Umbilical cord (tissue), 1 donor: ENCODE measurements at regions not wholly inside any gene's neighbourhood (a gene's known extent, or its start where the extent isn't known, plus 50 kb on each side); places are given as distances from the start of the nearest gene placed in this dataset.

ENCODE experiments used
- DNase-seq: peaks from one replicate; pipeline ENCODE4 v3.0.0-alpha.2; 2015; ENCODE audit warnings: low spot score

DNA sequence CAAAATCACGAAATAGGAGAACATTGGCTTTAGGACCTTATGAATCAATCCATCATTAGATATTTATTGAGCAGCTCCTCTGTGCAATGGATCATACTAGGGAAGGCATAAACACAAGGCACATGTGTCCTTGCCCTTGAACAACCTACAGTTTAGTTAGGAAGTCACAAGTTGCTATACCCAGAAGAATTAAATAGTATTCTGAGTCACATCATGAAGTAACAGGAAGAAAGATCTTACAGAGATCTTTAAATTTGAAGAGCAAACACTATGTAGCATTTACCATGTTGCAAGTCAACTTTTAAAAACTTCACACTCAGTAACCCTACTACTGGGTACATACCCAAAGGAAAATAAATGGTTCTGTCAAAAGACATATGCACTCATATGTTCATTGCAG, 355.2 kb upstream of the SLC14A2 start:
- no peak for DNase-seq

DNA sequence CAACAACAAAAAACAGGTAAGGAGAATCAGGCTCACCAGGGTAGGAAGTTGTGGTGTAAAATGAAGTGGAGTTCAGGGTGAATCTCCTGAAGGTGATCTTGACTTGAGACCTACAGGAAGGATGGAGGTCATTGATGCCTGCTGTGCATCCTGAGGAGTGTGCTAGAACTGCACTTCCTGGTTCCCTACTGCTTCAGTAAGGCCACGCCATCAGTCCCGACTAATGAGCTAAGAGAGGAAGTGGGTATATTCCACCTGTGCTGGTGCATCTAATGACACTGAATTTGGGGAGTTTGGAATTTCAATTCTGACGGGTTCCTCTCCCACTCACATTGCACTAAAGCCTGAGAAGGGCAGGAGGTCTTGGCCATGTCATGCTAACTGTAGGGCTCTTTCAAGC, 349.3 kb upstream of the SLC14A2 start:
- no peak for DNase-seq

DNA sequence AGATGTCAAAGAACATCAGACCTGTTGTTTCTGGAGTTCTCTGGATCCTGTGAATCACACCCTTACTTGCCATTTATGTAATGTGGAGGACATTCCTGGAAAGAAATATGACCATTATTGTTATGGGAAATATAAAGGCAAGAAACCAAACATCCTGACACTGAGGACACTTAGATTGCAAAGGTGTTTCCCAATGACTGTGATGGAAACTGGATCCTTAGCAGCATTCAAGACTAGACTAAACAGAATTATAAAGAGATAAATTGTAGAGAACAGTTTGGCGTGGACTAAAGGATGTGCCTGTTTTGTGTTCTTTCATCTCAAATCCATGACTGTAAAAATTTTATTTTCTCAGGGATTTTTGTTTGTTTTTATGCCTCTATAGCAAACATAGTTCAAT, 347.7 kb upstream of the SLC14A2 start:
- peak; percentile 71 for DNase-seq

DNA sequence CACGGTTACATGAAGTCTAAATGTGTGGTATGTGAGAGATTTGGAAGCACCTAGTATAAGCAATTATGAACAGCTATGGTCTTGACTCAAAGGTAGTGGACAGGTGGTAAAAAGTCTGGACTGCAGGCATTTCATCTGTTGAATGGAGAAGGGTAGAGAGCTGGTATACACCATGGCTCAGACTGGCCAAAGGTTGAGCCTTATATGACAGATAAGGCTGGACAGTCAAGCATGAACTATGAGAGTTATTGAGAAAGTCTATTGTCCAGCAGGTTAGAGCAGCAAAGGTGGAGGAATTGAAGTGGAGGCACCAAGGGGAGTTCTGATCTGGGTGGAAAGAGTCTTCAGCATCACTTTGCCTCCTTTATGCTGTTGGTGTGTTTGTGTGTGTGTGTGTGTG, 346.7 kb upstream of the SLC14A2 start:
- no peak for DNase-seq

DNA sequence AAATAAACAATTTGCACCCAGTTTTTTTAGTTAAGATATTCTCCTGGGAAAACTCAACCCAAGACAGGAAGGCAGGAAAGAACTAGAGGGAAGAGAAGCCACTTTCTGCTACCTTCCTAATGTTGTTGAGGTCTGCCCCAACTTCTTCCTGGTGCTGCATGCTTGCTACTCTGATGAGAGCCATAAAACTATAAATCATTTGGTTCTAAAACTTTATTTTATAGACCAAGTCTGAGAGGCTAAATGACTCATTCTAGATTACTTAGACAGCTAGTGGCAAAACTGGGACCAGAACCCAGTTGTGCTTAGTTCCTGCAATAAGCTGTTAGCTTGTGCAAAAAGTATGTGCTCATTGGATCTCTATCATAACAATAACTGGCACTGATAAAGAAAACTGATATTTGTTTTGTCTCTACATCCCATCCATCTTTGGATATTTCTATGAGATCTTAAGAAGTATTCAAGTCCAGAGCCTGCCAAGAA, 344.9 kb upstream of the SLC14A2 start:
- DNase-seq: no peak

DNA sequence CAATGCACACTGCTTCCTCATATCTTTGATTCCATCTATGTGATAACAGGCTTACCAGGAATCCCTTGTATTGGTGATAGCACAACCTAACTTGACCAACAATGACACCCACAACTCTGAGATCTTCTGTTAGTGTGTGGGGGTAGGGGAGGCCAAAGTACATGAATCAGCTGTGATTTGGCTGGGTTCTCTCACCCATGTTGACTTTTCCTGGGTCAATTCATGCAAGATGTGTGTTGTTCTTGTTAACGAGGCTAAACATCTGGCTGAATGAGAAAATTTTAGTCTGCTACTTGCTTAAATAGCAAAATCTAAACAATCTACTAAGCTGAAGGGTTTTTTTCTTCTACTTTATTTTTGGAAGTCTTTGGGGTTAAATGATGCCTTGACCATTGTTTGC, 341.2 kb upstream of the SLC14A2 start:
- no peak for DNase-seq

DNA sequence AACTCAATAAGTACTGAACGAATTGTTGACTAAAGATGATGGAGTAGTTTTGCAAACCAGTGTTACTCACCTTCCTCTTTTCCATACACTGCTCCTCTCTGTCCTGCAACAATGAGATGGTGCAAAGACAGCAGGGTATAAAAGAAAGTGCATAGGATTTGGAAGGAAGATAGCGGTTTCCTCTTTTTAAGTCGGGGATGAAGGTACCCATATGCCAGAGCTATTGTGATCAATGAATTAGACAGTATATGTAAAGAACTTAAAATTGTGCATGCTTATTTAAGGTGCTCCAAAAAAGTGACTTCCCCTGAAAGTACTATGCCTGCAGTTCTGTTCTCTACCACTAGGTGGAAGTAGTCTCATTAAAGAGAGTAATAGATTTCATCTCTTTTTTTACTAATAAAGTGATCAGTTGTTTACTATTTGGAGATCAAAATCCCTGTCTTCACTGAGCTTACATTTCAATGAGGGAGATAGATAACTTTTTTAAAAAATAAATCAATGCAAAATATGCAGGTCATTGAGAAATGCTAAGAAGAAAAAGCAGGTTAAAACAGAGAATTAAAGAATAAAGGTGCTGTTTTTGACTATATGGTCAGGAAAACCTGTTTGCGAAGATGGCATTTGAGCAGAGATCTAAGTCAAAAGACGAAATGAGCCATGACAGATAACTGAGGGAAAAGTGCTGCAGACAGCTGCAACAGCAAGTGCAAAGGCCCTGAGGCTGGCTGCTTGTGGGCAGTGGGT, 339.7 kb upstream of the SLC14A2 start:
- no peak for DNase-seq

DNA sequence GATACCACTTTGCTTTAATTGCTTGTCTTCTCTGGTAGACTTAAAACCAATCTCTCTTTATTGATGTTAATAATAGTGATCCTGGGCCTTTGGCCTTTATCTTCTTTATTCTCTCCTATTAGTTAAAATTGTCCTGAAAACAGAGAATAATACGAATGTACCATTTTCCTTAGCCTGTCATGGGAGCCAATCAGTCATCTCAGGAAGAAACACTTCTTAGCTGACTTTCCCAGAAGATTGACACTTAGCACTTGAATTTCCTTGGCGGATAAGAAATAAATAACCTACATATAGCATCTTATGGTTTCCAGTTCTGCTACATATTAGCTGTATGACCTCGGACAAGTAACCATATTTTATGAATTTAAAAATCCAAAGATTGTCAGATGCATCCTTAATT, 338.4 kb upstream of the SLC14A2 start:
- no peak for DNase-seq

DNA sequence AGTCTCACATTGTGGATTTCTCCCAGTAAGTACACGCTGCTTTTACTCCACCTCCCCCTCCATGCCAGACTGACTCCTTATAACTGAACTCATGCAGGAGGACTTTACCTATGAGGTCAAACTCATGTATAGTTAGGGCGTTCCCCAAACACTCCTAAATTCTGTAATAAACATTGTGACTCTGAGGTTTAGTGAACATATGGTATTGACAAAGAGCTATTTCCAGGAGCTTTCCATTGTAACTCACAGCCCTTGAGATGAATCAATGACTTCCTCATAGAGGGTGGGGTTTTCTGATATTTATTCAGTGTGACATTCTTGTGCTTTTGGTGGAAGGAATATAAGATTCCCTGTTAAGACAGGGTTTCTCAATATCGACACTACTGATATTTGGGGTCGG, 337.4 kb upstream of the SLC14A2 start:
- DNase-seq: no peak

DNA sequence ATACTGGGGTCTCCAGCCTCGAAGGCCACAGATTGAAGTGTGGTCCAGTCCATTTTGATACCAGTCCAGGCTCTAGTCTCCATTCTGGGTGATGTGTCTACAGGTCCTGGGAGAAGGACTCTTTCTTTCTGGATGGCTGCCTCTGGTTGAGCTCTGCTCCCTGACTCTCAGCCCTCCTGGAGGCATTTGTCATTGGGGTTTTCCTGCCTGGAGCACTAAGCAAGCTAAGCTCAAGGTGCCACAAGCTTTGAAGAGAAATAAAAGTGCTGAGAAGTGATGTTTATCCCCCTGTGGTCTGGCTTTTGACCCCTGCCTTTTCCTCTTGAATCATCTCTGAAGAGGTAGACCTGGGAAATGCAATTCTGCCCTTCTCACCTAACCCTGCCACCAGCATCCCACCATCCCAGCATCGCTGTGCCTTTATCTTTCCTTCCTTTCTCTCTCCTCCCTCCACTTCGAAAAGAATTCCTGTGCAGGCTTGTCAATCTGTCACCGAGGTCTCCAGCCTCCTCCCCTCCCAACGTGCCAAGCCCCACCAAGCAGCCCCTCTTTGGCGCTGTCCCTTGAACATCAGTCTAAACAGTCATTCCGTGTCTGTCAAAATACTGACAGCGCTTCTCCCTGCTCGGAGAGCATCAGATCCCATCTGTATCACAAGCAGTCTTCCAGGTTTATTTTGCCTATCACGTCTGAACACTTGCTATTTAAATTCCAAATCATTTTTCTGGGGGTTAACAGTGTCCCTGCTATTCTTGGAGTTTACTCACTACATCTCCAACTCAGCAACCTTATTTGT, 334.6 kb upstream of the SLC14A2 start:
- DNase-seq: no peak

DNA sequence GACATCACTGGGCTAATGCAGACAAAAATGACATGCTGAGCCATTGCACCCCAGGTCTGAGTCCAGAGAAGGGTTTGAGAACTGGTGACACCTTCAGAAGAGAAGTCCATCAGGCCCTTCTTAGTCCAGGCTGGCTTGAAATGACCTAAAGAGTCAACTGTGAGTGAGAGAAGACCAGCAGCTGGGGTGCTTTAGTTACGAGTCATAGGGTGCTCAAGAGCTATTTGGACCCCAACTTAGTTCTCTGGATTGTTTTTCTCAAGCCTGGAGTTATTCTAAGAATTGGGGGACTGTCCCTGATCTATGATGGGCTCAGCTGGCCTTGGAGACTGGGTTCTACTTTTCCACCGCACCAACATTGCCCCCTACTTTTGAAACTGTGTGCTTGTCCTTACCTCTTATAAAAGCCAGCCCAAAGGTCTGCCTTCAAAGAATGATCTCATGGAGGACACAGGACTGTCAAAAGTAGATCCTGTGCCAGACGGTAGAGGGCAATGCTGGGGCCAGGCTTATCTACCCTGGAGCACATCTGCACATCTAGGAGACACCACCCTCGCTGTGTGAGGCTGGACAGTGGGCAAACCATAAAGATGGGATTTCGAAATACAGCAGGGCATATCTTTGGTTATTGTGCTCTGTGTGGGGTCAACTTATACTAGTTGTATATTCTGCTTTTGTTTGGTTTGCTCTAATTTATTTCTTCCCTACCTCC, 333.0 kb upstream of the SLC14A2 start:
- no peak for DNase-seq

DNA sequence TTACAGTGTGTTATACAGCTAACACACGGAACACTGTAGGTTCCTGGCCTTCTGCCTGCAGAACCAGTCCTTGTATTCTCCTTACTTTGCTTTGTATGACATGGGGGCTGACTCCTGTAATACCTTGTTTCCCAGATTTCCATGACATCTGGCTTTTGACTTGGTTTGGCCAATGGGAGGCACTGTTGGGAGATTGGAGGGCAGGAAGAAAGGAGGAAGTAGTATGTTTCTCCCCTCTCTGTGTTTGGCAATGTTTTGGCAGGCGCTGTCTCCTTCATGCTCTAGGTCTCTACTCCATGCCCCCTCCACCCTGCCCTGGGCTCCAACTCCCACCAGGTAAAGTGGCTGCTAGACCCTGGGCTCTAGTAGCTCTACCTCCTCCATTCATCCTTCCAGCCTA, 331.1 kb upstream of the SLC14A2 start:
- no peak for DNase-seq

DNA sequence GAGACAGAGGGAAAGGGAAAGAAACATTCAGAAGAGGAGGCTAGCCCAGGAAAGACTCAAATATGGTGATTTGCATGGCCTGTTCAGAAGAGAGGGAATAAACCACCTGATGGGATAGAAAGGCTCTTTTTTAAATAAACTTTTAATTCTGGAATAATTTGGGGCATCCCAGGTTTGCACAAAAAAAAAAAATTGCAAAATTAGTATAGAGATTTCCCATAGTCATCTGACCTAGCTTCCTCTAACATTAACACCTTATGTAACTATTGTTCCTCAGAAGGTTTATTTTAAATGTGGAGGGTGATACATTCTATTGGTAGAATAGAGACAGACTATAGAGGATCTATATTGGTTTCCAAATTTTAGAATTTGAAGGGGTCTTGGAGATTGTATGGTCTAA, 330.4 kb upstream of the SLC14A2 start:
- no peak for DNase-seq

DNA sequence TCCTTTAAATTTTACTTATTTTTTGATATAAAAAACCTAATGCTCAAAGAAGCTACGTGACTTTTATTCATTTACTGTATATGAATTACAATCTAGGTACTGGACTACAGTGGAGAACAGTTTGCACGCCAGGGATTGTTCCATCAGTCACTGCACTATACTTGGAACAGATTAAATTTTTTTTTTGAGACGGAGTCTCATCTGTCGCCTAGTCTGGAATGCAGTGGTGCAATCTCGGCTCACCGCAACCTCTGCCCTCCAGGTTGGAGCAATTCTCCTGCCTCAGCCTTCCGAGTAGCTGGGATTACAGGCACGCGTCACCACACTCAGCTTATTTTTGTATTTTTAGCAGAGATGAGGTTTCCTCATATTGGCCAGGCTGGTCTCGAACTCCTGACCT, 330.0 kb upstream of the SLC14A2 start:
- no peak for DNase-seq

DNA sequence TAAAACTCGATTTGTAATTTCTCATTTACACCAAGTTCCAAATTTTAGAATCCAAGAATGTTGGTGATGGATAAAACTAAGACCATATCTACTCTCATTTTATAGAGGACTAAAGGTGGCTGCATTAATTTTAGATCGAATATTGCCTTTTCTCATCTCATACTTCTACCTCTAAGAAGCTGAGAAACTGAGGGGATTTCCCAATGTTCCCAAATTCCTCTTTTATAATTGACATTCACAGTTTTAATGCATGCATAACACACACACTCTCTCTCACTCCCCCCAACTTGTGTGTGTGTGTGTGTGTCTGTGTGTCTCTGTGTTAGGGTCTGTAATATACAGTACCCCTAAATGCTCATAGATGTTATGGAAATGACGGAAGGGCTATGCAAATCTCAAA, 328.8 kb upstream of the SLC14A2 start:
- no peak for DNase-seq

DNA sequence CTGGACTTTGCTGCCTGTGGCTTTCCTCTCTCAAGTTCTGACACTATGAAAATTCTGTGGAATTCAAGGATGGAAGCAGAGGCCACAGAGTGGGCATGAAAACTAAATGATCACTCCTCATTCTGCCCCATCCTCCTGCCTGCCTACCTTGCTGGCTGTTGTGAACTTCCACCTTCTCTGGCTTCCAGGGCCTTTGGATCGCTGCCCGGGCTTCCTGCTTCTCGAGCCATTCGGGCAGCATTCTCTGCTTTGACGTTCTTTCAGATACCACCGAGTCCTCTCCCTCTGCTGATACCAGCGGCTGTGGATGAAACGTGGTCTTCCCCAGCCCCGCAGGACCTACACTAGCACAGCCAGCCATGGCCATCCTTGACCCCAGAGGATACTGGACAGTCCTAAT, 327.7 kb upstream of the SLC14A2 start:
- no peak for DNase-seq

DNA sequence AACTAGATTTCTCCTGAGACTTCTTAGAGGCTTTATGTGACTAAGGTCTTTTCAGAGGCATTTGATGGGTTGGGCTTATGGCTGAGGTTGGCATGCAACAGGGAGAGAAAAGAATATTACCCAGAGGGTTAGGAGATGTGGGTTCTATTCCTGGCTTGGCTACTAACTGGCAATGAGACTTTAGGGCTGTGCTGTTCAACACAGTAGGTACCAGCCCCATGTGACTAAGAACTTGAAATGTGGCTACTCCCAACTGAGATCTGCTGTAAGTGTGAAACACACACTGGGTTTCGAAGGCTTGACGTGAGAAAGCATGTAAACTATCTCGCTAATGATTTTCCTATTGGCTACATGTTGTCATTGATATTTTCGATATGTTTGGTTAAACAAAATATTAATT, 324.9 kb upstream of the SLC14A2 start:
- no peak for DNase-seq

DNA sequence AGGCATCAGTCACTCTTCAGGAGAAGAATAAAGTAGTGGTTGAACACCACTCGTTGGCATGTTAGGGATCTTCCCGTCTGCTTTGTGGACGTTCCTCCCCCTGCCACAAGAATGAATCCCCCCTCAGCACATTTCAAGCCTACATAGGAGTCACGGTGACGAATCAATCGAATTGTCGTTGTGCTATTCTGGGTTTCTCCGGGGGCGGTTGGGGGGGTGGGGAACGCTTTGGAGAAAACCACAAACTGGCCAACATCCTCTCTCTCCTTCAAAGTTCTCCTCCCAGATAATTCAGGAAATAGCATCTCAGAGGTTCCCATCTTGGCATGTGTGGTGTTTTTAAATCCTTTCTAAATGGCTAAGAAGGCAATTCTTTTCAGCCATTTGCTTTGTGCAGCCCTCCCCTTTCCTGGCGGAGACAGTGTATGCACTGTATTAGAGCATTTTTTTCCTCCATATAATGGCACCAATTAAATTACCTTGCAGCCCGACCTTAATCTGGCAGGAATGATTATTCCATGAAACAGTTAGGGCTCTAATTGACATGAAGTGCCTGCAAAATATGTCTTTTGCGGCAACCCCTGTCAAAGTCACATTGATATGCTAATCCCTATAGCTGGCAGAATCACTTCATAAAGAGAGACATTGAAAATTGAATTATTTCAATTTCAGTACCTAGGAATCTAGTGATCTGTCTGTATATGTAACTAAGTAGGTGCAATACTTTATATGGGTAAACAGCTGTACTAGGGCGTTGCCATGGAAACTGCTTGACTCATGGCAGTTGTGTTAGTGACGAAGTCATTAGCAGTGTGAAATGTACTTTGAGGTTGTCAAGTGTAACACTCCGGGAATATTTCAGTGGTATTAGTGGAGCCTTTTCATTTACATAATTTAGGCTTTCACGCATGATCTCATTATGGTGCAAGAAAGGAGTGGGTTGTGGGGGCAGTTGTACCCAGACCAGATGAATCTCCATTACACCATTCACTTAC, 323.4 kb upstream of the SLC14A2 start:
- DNase-seq: no peak

DNA sequence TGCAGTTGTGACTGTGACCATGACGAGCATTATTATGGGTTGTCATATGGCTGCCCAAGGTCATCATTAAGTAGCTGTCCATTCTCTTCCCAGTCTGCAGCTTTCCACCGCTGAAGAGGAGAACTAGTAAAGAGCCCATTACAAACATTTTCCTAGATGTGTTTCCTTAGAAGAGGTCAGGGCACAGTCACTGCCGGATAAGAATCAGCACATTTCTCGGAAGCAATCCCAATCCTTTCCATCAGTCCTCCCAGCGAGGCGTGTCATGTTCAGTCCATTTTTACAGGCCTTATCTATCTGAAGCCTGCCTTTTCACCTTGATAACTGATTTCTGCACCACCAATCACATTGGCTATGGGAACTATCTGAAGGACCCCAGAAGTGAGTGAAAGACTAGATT, 319.9 kb upstream of the SLC14A2 start:
- peak; percentile 27 for DNase-seq

DNA sequence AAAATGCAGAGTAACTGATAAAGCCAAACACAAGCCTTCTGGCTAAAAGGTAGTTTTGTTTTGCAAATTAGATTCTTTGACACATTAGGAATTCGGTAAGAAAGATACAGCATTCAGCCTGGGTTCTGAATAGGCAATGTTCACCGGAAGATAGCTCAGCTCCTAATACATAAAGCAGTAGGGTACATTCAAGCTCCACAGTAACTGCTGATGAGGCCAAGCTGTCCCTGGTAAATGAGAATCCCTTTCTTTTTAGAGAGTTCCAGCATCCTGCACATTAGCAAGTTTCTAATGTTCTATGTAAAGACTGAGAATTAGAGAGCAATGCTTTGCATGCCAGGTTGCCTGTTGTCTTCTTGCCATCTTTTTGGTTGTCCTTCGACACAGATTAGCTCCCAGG, 316.3 kb upstream of the SLC14A2 start:
- no peak for DNase-seq

DNA sequence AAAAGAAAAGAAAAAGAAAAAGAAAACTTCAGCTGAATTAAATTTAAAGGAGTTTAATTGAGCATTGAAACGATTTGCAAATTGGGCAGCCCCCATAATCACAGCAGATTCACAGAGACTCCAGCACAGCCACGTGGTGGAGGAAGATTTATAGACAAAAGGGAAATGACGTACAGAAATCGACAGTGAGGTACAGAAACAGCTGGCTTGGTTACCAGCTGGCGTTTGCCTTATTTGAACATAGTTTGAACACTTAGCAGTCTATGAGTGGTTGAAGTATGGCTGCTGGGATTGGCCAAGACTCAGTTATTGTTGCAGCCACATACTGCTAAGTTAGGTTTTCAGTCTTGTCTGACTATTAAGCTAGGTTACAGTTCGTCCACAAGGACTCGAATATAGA, 312.2 kb upstream of the SLC14A2 start:
- no peak for DNase-seq
